GM20000 (cell line): ENCODE measurements at regions not wholly inside any gene's neighbourhood (a gene's known extent, or its start where the extent isn't known, plus 50 kb on each side); places are given as distances from the start of the nearest gene placed in this dataset.

Experiments used
- DNase-seq: peaks from one replicate; pipeline ENCODE4 v3.0.0; 2012; ENCODE audit warnings: low spot score
- CTCF ChIP-seq: IDR thresholded peaks from 2 replicates; pipeline ENCODE4 v1.5.1; 2012; ENCODE audit warnings: mild to moderate bottlenecking, control low read depth; ENCODE audit errors: extremely low read depth, missing control alignments

- no peak for TF ChIP-seq CTCF
- no peak for DNase-seq
These were observed 257.2 kb downstream of the NFKBIZ start for GRCh38 chr3:102106416-102107097.

GRCh38 chr3:102112704-102113230 is 263.5 kb downstream of the NFKBIZ start:
- no peak for TF ChIP-seq CTCF

GRCh38 chr3:102113421-102114041 is 264.2 kb downstream of the NFKBIZ start:
- DNase-seq: no peak
- no peak for TF ChIP-seq CTCF

More at GRCh38 chr3:102112704-102113230, 263.5 kb downstream of the NFKBIZ start:
- no peak for DNase-seq

GRCh38 chr3:102114264-102114979 is 265.1 kb downstream of the NFKBIZ start:
- DNase-seq: no peak
- TF ChIP-seq CTCF: no peak

- no peak for DNase-seq
- no peak for TF ChIP-seq CTCF
These were observed 273.2 kb downstream of the NFKBIZ start for GRCh38 chr3:102122527-102122926.

GRCh38 chr3:102123590-102124190 is 274.4 kb downstream of the NFKBIZ start:
- DNase-seq: no peak
- no peak for TF ChIP-seq CTCF
